HUDEP-2 (cell line): ENCODE measurements at regions not wholly inside any gene's neighbourhood (a gene's known extent, or its start where the extent isn't known, plus 50 kb on each side); places are given as distances from the start of the nearest gene placed in this dataset.

Experiments
- DNase-seq, 76 experiments: peaks; one replicate each; lab custom pipeline; 2025; ENCODE audit not compliant: unreplicated experiment in 76 of 76; lab: John Stamatoyannopoulos, UW

DNA sequence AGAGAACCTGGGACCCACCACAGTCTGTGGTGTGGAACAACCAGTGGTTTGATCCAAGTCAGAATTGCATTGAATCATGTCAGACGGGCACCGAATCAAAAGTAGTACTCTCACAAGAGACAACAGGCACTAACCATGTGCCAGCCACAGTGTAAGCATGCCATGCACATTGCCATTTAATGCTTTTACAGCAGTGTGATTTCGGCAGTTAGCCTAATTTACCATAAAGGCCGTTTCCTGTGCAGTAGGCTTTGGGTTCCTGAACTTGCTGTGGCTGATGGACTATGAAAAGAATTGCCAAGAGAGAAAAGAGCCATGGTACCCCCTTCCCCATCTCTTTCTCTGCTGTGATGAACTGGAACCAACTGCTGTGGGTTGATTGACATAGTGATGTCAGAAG lies 540.6 kb downstream of the EBF1 start:
- DNase-seq: no peak

DNA sequence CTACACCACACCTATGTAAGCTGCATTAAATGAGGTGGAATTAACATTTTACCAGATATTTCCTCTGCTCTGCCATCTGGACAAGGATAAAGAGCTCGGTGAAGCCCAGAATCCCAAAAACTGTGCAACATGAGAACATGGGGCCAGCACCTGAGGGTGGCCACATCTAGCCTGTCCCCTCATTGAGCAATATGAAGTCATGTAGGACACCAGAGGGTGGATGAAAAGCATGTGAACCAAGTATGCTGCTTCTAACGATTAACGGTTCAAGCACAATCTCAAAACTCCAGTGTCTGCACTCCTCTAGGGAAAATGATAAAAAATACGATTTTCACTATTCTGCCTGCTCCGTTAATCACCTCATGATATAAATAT lies 545.8 kb downstream of the EBF1 start:
- DNase-seq: no peak

DNA sequence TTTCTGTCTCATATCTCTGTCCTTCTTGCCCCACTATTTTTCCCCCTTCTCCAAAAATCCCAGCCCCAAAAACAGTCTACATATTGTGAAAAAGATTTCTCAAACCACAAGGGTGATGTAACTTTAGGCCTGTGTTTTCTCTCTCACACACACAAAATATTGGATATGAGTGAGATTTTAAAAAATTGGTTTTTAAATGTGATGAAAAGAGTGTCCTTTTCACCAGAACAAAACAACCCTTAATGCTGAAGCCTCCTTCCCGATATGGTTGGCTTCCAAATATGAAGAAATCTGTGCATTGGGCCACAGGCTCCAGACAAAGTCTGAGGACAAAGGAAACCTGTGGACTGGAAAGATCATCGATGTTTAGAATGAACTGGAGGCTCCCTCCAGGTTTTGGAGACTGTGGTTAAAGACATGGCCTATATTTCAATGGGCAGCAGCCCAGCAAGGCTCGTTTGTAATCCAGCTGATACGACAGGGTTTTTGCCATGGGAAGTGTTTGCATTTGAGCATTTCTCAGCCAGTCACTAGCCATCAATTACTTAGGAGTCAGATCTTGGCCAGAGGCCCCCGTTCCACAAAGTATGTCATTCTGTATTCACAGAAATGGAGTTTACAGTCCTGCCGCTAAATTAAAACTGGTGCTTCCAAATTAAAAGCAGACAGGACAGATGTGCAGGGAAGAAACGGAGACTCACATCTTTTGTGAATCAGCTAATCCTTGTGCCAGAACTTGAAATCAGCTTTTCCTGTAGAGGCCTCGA lies 546.3 kb downstream of the EBF1 start:
- DNase-seq: no peak

DNA sequence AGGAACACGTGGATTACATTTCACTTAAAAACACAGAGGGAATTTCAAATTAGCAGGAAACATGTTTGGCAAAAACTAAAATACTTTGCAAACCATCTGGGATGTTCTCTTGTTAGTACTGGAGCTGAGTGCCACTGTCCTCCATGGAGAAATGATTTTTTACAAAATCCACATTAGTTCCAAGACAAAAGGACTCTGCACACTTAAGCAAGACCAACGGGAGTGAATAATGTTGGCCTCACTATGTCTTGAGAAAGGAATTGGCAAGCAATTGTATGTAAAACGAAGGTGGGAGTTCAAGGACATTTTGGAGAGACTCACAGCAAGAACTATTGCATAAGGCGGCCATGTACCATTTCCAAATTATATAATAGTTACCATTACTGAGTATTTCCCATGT lies 547.5 kb downstream of the EBF1 start:
- DNase-seq: no peak

DNA sequence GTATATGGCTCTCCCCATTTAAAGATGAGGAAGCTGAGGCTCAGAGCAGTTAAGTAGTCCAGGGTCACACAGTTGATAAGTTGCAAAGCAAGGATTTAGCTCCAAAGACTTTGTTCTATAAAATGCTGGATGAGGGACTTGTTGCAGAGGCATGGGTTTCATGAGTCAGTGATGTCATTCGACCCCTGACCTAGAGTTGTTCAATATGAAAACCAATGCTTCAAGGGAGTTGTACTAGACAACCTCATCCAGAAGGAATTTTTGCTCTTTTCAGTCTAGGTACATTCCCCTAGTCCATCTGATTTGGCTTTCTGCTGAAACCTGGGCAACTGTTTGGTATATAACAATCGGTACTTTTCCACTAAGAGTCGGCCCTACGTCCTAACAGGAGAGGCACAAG lies 550.4 kb downstream of the EBF1 start:
- DNase-seq: no peak

DNA sequence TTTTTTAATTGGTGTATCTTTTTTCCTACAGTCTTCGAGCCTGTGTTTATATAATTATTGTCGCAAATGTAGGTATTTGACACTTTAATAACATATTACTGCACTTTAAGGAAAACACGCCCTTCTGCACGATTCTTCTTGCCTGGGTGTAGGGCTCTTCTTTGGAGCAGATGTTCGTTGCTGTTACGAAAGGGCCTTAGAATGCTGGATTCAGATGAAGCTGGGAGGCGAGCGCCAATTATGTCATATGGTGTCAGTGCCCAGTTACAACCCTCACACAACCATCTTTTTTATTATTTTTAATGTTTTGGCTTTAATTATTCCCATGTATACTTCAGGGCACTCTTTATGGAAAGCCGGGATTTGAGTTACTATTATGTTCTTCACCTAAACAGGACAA lies 553.0 kb downstream of the EBF1 start:
- DNase-seq: no peak

DNA sequence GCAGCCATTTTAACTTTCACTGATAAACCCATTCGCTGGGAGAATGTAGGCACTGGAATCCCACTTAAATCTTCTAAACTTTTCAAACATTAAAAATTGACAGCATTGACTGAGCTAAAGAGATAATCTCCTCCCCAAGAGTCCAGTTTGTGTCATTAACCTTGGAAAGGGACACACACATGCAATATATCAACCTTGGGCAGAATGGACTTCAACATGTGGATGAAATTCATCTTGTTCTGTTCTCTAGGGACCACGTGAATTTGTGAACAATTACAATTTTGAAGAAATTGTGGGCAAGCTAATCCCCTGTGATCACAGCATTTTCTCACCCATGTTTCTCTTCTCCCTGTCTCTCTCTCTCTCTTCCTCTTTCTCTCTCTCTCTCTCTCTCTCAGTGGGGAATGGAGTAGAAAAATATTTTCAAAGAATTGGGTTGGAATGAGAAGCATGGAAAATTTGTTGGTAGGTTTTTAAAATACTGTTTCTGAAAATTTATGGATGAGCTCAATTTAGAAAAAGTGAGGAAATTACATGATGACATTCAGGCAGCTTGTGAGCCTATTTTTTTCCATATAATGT lies 553.7 kb downstream of the EBF1 start:
- DNase-seq: no peak

DNA sequence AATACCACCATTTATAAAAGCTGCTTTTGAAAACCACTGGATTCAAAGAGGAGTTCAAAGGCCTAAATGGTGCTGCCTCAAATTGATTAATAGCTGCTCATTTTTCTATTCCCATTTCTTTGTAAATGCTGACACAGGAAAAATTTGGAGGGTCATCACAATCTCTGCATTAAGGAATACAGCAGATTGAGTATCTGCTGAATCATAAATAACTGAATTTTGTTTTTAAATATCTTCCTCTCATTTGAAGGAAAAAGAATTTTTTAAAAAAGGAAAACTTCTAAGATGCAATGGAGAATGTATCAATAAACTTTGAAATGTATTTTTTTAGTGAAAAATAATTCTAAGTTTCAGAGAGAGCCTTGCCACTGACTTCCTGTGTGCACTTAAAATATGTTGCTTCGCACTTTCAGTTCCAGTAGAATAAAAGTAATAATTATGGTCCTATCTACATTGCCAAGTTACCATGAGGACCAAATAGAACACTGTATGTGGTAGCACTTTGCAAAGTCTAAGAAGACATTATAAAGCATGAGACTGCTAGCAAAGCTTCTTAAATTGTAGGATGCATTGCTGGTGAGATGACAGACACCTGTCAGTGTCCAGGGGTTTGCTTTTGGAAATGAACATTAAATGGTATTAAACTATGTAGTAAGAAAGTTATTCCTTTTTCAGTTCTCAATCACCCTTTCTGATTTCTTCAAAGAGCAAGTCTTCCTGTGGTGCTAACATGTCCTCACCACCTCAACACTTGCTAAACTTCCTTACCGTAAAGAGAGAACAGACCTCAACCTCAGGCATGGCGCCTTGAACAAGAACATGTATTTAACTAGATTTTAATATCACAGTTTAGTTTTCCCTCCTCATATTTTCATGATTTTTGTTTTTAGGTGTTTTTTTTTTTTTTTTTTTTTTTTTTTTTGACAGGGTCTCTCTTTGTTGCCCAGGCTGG lies 555.1 kb downstream of the EBF1 start:
- DNase-seq: no peak

DNA sequence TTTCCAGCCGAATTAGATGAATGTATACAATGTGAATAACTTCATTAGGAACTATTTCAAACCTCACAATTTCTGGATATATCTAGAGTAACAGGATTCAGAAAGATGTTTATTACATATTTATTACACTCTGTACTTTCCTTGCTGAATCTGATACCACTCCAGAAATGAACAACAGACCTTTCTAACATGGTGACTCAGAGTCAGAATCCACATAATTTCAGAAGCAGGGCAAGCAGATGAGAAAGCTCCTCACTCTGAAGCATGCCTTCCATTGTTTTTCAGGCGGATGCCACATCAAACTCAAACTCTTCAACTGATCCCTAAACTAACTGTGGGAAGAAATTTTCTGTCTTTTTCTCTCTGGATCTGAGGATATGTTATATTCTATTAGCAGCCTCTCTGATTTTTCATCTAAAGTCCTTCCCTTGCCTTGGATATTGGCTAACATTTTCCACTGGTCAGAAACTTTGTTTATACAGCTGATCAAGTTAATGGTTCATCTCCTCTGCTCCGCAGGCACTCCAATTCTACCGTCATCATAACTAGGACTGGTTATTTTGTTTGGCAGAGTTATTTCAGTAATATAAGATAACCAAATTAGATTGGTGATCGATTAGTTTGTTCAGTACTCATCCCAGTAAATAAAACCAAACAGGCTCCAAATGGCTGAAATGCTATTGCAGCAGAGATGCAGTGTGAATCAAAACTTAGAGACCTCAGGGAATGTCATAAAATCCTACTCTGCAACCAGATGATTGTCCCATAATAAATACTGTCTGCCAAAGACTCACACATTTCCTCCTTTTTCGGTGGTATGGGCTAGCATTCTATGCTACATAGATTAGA lies 556.0 kb downstream of the EBF1 start:
- no peak for DNase-seq

DNA sequence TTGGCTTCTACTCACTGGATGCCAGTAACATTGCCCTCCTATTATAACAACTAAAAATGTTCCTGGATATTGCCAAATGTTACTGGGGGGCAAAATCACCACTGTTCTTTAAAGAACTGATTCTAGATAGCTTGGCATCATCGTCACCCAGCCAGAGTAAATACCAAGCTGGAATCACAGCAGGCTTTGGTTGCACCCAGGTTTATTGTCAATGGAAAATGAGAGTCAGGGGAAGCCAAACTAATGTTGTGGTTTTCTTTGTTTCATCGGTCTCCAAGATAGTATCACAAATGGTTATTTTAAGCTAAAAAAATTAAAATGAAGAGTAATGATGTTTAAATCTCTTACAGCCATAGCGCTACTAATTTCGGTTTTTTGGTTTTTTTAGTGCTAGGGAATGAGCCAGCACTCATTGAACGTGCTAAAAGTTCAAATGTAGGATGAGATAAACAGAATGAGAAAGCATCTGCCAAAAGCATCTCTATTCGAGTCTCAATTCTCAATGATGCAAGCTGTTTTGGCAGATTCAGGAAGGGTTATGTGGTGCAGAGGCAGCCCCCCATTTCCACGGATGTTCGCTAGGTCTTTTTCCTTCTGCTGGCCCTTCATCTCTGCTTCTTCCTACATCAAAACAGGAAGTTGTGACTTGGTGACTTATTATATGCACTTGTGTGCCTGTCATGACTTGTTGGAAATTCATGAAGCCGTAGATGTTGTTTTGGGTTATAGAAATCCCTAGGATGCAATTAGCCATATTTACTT lies 558.0 kb downstream of the EBF1 start:
- DNase-seq: no peak

DNA sequence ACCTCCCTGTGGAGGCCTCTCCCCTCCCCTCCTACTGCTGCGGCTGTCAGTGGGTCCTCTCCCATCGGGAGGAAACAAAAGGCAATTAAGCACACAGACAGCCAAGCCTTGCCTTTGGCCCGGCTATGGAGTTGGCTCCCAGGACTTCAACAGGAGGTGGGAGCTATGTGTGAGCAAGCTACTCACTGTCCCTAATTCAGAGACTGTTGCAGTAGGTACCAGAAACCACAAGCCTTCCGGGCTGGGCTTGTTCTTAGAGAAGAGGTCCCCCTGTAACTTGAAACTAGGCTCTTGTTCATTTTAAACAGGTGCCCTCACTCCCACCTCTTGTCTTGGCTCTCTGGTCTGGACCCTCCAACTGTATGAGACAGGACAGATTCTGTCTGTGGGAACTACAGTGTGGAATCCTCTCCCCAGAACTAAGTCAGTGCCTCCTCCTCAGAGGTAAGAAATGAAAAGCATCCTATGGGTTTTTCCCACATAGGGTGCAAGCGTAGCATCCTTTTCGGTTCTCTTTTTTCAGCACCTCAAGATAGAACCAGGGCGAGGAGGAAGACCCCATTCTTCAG lies 561.1 kb downstream of the EBF1 start:
- no peak for DNase-seq

DNA sequence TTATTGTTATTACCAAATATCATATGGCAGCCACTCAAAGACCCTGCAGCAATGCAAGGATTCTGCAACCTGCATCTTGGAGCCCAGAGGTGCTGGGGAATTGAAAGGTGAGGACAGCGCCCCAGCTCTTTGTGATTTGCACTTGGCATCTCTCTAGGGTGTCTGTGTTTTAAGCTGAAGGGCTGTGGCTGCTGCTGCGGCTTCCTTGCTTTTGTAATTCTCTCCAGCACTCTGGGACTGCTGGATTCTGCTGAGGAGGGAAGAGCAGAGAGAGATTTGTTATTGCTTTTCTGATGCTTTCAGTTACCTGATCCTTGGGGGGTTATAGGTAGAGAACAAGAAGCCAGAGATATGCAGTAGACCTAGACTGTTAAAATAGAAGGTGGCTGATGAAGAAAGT lies 562.4 kb downstream of the EBF1 start:
- DNase-seq: no peak

DNA sequence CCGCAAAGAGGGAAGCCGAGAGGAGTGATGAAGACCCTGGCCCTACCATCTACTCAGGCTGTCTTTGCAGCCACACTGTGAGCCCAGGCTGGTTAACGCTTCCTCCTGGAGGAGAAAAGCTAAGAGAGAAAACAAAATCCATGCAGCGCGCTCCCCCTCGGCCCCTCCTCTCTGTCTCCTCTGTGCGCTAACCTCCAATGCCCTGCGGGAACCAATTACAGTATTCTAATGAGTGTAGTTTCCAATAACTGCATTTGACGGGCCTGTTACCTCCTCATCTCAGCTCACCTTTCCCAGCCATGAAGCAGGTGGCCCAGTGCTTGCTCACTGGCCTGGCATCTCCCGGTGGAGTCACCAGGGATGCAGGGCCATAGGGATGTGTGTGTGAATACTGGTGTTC lies 565.5 kb downstream of the EBF1 start:
- no peak for DNase-seq

DNA sequence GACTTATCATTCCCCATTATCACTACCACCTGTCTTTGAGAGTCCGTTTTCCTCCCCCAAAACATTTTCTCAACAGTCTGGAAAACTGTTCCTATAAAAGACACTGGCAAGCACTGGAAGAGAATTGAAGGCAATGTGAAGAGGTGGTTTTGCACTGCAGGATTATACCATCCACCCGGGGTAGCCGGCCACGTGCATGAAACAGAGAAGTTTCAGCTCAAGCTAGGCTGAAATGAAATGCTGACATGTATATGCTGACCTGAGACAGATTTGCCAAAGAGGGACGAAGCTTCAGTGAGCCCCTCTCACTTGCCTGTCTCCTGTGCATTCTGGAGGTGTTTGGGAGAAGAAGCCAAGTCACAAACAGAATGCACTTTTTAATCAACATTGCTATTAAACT lies 567.0 kb downstream of the EBF1 start:
- no peak for DNase-seq

DNA sequence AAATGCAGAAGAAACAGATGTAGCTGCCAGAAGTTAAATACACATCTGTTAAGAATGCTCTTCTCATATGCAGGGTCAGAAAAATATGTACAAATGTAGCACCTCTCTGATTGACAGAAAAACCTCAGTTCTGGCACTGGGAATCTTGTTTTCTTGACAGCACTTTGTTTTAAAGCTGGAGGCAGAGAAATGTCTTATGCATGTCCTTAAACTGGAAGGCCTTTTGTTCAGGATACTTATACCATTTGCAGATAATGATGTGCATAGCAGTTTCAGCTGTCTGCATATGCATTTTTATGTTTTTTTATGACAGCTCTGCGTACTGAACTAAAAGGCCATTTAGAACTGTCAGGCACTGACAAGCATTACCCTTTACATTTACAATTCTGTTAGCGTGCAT lies 567.9 kb downstream of the EBF1 start:
- no peak for DNase-seq

DNA sequence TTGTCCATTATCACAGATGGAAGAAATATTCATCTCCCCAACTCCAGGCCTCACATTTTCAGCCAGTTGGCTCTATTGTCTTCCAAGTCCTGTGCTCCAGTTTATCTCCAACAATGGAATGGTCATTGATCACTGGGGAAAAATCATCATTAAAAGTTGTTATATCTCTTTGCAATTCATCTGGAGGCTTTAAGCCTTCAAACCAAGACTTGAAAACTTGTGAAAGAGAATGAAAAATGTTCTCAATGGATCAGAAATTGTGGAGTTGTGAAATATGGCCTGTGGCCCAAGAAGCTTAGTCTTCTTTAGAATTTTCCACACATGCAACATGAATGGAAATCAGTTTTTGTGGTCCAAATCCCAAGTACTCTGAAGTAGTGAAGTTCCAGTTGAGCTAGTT lies 569.6 kb downstream of the EBF1 start:
- DNase-seq: no peak

DNA sequence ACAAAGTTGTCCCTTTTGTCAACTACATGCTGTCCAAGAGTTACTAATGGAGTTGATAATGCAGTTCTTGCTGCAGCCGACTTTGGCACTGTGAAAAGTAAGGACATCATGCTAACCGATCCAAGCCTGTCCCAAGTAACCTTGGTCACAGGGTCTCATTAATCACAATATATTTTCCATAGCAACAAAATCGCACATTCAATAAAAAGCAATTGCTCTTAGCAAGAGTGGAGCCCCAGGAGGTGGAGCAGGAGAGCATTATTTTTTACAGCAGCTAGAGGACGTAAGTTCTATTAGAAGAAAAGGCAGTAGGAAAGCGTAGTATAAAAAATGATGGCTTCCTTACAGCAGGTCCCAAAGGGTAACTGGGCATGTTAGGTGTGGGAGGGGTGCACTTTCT lies 570.3 kb downstream of the EBF1 start:
- DNase-seq: no peak

DNA sequence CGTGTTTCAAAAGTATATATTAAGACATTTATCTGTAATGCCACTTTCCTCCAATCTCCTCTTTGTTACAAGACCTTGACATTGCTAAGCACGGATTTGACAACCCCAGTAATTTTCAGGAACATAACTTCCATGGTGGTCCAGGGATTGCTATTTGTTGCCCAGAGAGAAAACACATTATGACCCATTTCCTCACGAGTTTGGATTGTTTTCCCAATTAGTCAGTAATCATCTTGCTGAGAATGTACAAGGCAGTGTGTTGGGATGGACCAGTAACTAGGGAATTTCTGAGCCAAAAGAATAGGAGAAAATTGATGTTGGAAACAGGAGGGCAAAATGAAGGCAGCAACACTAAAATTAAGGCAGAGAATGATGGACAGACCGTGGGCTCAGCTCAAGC lies 574.1 kb downstream of the EBF1 start:
- DNase-seq: no peak

DNA sequence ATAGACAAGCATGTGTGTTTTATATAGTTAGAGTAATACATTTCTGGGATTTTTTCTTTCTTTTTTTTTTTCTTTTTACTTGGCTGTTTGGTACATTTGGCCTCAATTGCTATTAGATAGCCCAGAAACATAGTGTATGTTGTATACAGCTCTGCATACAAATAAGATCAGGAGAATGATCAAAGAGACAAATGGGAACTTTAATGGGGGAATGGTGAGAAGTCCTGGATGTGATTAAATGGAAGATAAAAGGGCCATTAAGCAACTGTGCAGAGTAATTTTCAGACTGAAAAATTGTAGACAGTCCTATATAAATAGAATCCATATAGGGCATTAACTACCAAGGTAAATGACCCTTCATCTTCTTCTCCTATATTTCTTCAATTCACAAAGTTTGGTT lies 575.6 kb downstream of the EBF1 start:
- DNase-seq: no peak

DNA sequence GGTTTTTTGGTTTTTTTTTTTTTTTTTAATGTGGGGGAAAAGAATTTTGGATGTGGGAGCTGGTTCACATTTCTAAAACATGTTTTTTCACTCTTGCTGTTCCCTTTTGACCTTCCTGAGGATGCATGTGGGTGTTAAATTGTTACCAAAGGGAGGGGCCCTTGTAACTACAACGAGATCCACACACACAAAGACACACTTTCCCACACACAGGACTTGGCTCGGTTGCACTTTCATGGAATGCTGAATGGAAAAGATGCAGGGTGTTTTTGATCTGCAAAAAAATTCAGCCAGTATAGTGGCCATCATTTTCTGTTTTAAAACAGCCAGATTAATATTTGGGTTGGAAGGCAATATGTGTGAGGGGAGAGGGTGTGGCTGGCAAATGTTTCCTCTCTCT lies 576.9 kb downstream of the EBF1 start:
- DNase-seq: no peak
